Large intestine (tissue), 3 donors: ENCODE measurements at regions not wholly inside any gene's neighbourhood (a gene's known extent, or its start where the extent isn't known, plus 50 kb on each side); places are given as distances from the start of the nearest gene placed in this dataset.

Experiments used
- DNase-seq, 2 donors: peaks; one replicate each; pipeline versions ENCODE4 v3.0.0 to v3.0.0-alpha.2; 2013
- H3K27ac ChIP-seq: one replicate; pipeline ENCODE4 v1.5.1; 2013; ENCODE audit warnings: low read length
- H3K27me3 ChIP-seq: 2 replicates; pipeline ENCODE4 v1.6.1; 2013; ENCODE audit warnings: low read length; ENCODE audit not compliant: control insufficient read depth, insufficient read depth
- H3K36me3 ChIP-seq: 2 replicates; pipeline ENCODE4 v1.6.1; 2013; ENCODE audit warnings: low read length; ENCODE audit not compliant: control insufficient read depth, insufficient read depth
- H3K4me1 ChIP-seq: one replicate; pipeline ENCODE4 v1.6.1; 2013; ENCODE audit warnings: low read length; ENCODE audit not compliant: control insufficient read depth, insufficient read depth
- H3K4me3 ChIP-seq: one replicate; pipeline ENCODE4 v1.5.1; 2013; ENCODE audit warnings: low read length
- H3K9me3 ChIP-seq: one replicate; pipeline ENCODE4 v1.6.1; 2013; ENCODE audit warnings: mild to moderate bottlenecking, low read depth, low read length, moderate library complexity; ENCODE audit not compliant: control insufficient read depth
- WGBS: methylation state at CpG from one replicate; pipeline ENCODE4 v1.1.5; 2013; ENCODE audit warnings: low lambda C conversion rate; ENCODE audit not compliant: insufficient coverage; 5-methylcytosine and 5-hydroxymethylcytosine counted together

DNA sequence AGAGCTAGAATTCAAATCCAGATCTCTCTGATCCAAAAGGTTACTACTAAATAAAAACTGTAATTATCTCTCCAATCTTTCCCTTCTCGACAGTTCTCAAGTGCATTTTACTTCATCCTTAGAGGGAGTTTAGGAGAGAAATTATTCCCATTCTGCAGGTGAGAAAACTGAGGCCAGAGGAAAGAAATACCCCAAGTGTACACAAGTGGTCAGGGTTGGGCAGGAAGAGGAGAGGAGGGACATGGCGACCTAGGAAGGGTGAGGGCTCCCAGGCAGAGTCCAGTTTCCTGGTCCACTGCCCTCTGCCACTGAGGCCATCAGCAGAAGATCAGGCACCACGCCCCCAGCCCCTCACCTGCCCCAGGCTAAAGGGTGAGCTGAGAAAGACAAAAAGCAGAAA is 127.1 kb upstream of the RUNX3 start:
- DNase-seq = no peak
- Histone ChIP-seq H3K27ac (no peak overlapping the region), H3K4me1 (no peaks in the 10 kb centered on the region), H3K9me3 (no peaks in the 10 kb centered on the region), H3K36me3 (no peaks in the 10 kb centered on the region), H3K27me3 (peaks cover 5% of the 10 kb centered on the region), H3K4me3 (no peak overlapping the region)
- no CpG with 5 or more reads among the region's 3 CpGs for whole genome bisulfite sequencing

DNA sequence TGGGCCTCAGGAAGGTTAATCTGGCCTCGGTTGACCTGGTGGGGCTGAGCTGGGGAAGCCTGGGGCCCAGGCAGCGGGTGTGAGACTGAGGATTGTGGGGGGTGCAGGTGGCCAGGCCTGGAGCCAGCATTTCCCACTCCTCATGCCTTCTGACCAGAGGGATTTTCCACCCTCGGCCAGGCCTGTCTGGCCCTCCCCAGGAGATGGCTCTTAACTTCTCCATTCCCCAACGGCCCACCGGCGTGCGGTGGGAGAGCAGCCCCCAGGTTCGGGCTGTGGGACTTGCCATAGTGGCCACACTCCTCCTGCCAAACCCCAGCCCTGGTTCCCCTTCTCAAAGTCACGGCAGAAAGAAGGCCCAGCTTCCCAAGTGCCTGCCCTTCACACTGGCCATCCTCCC is 126.5 kb upstream of the RUNX3 start:
- Histone ChIP-seq H3K4me3 (no peak overlapping the region), H3K27me3 (peaks cover 5% of the 10 kb centered on the region), H3K36me3 (no peaks in the 10 kb centered on the region), H3K27ac (no peak overlapping the region), H3K9me3 (no peaks in the 10 kb centered on the region), H3K4me1 (no peaks in the 10 kb centered on the region)
- WGBS = 97% methylated on average over 5 of the region's 9 CpGs
- no peak for DNase-seq

DNA sequence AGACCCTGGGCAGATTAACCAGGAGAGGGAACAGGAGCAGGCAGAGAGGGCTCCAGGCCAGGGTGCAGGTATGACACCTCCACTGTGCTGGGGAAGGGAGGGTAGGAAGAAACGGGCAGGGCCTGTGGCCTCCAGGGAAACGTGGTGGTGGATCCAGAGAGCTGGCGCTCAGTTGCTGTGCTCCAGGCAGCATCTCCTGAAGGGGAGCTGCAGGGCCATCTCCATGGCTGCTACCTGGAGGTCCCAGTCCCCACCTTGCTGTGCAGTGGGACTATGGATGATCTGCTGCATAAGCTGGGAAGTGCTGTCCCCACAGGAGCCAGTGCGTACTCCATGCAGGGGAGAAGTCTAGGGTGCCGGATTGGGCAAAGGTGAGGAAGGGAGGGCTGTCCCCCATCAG is 125.9 kb upstream of the RUNX3 start:
- Histone ChIP-seq H3K4me3 (no peak overlapping the region), H3K36me3 (no peaks in the 10 kb centered on the region), H3K27me3 (peaks cover 5% of the 10 kb centered on the region), H3K27ac (no peak overlapping the region), H3K4me1 (no peaks in the 10 kb centered on the region), H3K9me3 (no peaks in the 10 kb centered on the region)
- no CpG with 5 or more reads among the region's 5 CpGs for WGBS
- DNase-seq = no peak

DNA sequence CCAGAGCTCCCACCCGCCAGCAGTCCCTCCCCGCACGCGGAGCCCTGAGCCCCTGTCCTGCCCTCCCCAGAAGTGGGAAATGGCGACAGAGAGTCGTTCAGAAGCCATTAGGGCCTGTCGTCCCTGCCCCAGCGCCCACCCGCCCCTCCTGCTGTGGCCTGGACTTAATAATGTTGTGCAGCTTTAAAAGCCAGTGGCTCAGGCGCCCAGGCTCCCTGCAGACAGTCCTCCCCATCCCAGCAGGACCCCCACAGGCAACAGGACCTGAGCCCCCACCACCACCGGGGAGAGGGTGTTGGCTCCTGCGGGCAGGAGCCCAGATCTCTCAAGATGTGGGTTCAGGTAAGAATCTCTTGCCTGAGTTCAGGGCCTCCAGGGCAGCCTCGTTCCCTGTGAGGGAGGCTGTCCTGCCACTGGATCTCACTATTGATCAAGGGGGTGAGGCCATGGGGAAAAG is 125.3 kb upstream of the RUNX3 start:
- Histone ChIP-seq H3K36me3 (no peaks in the 10 kb centered on the region), H3K4me1 (no peaks in the 10 kb centered on the region), H3K27me3 (peaks cover 5% of the 10 kb centered on the region), H3K9me3 (no peaks in the 10 kb centered on the region), H3K4me3 (no peak overlapping the region), H3K27ac (no peak overlapping the region)
- DNase-seq = no peak
- WGBS = no CpG with 5 or more reads among the region's 13 CpGs

DNA sequence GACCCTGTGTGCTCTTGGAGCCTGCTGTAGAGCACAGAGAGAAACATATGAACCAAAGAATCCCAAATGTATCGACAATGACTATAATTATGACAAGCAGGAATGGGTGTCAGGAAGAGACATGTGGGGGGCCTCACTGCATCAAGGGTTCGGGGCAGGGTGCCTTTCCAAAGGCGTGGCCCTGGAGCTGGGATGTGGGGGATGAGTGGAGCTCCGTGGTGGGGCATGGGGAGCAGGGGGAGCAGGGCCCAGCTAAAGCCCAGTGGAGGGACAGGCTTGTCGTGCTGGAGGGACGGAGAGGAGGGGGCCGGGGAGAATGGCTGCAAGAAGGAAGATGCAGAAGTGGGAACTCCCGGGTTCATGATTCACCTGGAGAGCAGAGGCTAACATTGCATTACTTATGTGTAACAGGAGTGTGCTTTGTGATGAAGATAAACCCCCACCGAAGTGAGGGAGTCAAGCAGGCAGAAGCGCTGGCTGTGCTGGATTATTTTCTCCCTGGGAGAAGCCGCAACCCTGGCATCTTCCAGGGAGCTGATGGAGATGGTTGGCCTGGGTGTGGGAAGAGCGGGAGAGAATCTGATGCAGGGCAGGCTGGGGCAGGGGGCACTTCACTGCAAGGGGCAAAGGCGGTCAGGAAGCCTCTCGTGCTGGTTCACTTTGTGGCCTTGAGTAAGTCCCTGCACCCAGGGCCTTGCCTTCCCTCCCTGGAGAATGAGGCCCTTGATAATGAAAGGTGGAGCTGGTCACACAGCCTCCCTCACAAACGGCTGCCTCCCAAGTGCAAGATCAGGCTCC is 124.6 kb upstream of the RUNX3 start:
- Histone ChIP-seq H3K27ac (no peak overlapping the region), H3K4me3 (no peak overlapping the region), H3K36me3 (no peaks in the 10 kb centered on the region), H3K27me3 (peaks cover 5% of the 10 kb centered on the region), H3K4me1 (no peaks in the 10 kb centered on the region), H3K9me3 (no peaks in the 10 kb centered on the region)
- WGBS = no CpG with 5 or more reads among the region's 15 CpGs
- no peak for DNase-seq

DNA sequence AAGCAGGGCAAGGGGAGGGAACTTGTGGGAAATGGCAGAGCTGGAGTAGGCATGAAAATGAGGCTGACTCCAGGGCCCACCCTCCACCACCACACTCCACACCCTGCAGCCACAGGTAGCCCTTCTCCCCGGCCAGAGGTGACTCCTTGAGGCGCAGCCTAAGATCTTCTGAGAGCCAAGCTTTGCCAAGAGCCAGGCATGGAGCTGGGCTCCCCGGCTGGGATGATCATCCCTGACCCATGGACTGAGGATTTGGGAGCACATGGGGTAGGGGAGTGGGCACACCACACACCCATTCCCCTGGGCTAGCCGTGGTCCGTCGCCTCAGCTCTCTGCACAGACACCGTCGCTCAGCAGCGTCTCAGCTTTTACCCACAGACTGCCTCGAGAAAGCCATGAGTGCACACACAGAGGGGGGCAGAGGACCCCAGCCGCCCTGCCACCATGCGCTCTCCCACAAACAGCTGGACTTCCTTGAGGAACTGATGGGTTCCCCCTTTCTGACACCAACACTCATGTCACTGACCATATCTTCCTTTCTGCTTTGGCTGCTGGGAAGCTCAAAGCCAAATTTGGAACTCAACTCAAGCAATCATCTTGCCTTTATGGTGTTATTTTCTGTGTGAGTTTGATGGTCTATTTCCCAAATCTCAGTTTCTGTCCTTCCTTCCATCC is 123.6 kb upstream of the RUNX3 start:
- H3K27ac ChIP-seq = no peak overlapping the region
- peaks cover 5% of the 10 kb centered on the region for H3K27me3 ChIP-seq

DNA sequence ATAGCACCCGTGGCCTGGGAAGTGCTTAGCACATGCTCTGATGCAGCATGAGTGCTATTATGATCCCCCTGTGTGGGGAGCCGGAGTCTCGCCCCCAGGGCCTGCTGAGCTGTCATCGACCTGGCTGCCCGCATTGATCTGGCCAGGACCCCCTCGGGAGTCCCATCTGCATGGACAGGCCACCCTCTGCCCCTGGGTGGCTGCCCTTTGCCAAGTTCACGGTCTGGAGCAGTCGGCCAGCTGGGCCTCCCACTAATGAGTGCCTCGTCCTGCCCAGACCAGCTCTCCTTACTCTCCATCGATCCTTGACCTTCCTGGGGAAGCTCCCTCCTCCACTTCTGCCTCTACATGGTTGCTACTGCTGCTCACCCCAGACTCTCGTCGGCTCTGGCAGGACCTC is 121.8 kb upstream of the RUNX3 start:
- H3K9me3 ChIP-seq = no peaks in the 10 kb centered on the region
- H3K4me3 ChIP-seq = no peak overlapping the region
- DNase-seq = no peak
- no peaks in the 10 kb centered on the region for H3K36me3 ChIP-seq
- no CpG with 5 or more reads among the region's 12 CpGs for WGBS
- no peaks in the 10 kb centered on the region for H3K4me1 ChIP-seq
- H3K27me3 ChIP-seq = no peaks in the 10 kb centered on the region
- no peak overlapping the region for H3K27ac ChIP-seq

More for the DNA sequence above, 123.6 kb upstream of the RUNX3 start:
- Histone ChIP-seq H3K9me3 (no peaks in the 10 kb centered on the region), H3K4me1 (no peaks in the 10 kb centered on the region), H3K4me3 (no peak overlapping the region), H3K36me3 (no peaks in the 10 kb centered on the region)
- DNase-seq = no peak
- WGBS = no CpG with 5 or more reads among the region's 12 CpGs

DNA sequence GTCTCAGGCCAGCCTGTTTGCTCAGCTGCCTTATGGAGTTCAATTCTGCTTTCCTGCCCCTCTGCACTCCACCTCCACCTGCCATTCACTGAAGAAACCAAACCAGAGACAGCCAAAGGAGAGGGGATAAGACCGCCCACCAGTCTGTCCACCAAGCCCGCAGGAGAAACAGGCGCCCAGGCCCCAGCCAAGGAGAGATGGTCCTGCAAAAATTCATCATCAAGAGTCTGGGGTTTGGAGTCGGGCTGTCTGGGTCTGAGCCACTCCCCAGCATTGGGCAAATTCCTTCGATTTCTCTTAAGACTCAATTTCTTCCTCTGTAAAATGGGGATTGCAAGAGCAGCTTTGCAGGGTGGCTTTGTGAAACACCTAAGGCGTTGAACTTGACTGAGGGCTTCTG is 121.4 kb upstream of the RUNX3 start:
- H3K9me3 ChIP-seq = no peaks in the 10 kb centered on the region
- H3K27ac ChIP-seq = no peak overlapping the region
- no peaks in the 10 kb centered on the region for H3K27me3 ChIP-seq
- H3K4me3 ChIP-seq = no peak overlapping the region
- H3K4me1 ChIP-seq = no peaks in the 10 kb centered on the region
- no CpG with 5 or more reads among the region's 6 CpGs for WGBS
- no peak for DNase-seq
- no peaks in the 10 kb centered on the region for H3K36me3 ChIP-seq

DNA sequence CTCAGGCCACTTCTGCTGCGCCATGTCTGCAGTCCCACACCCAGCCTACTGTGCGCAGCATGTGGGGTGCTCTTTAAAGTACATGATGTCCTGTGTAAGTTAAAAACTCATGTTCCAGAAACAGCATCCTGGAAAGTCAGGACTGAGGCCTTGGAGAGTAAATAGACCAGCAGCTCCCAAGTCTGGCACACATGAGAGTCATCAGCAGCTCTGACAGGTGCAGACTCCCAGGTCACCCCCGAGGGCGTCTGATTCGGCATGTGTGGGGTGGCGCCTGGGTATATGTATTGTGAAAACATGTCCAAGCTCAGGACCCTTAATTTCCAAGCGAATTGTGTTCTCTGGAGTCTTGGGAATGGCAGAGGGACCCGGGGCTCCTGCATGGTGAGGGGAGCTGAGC is 120.1 kb upstream of the RUNX3 start:
- no peak for DNase-seq
- no CpG with 5 or more reads among the region's 8 CpGs for WGBS
- no peaks in the 10 kb centered on the region for H3K27me3 ChIP-seq
- no peaks in the 10 kb centered on the region for H3K36me3 ChIP-seq
- H3K4me3 ChIP-seq = no peak overlapping the region
- H3K27ac ChIP-seq = no peak overlapping the region
- H3K9me3 ChIP-seq = no peaks in the 10 kb centered on the region
- no peaks in the 10 kb centered on the region for H3K4me1 ChIP-seq

DNA sequence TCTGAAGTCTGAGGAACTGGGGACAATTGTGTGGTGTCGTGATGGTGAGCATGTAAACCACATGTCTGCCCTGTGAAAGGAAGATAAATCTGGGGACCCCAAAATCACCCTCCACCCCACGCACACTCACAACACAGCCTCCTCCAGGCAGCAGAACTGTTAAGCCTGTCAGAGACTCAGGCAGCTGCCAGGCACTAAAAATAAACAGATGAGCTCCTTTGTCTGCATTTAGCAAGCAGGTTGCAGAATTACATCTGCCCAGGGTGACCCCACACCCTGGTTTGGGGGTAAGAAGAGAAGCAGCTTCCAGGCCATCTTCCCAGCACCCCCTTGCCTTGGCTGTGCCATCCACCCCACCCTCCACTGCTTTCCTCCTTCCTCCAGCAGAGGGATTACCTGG is 119.1 kb upstream of the RUNX3 start:
- no CpG with 5 or more reads among the region's 2 CpGs for WGBS
- Histone ChIP-seq H3K9me3 (no peaks in the 10 kb centered on the region), H3K27me3 (no peaks in the 10 kb centered on the region), H3K36me3 (no peaks in the 10 kb centered on the region), H3K27ac (no peak overlapping the region), H3K4me3 (no peak overlapping the region), H3K4me1 (no peaks in the 10 kb centered on the region)
- no peak for DNase-seq

DNA sequence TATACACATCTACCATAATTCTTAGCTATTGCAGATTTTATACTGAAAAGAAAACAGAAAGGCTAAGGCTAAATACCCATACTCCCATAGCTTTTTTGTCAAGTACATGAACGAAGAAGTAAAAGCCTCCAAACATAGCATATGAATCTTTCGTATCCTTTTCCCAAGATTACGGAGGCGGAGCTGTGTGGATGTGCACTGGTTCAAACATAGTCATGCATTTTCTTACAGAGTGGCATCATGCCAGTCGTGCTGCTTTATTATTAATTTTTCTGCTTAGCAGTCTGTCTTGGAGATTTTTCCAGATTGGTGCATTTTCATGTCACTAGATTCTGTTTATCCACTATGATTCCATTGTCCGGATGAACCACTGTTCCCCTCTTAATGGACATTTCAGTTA is 118.7 kb upstream of the RUNX3 start:
- no peaks in the 10 kb centered on the region for H3K36me3 ChIP-seq
- H3K27ac ChIP-seq = no peak overlapping the region
- H3K9me3 ChIP-seq = no peaks in the 10 kb centered on the region
- no peaks in the 10 kb centered on the region for H3K4me1 ChIP-seq
- H3K27me3 ChIP-seq = peaks cover under 1% of the 10 kb centered on the region
- H3K4me3 ChIP-seq = no peak overlapping the region
- whole genome bisulfite sequencing = 43% methylated on average over 1 of the region's 6 CpGs
- DNase-seq = no peak
